ENCODE measurements at regions not wholly inside any gene's neighbourhood (a gene's known extent, or its start where the extent isn't known, plus 50 kb on each side); places are given as distances from the start of the nearest gene placed in this dataset.

DNA sequence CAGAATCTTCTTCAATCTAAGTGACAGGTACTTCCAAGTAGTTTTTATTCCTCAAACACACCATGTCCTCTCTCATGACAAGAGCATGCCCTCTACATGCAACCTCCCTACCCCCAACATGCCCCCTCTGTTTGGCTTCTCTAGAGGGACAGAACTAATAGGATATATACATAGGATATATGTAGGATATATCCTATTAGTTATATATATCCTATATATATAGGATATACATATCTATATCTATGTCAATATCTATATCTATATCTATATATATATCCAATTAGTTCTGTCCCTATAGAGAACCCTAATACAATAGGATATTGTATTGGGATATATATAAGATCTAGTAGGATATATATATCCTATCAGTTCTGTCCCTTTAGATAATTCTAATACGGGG, 701.9 kb upstream of the MIR17HG start:
- H3K27me3 ChIP-seq (ENCODE audit: low read length), result no peaks in the 10 kb centered on the region
- intact Hi-C loops (cut with micrococcal nuclease), result no loop called here
- ATAC-seq, result no peak
- CTCF ChIA-PET, result no interaction called here
- H3K9me2 ChIP-seq (replicated peaks; ENCODE audit: low read length), result no peaks in the 10 kb centered on the region
- TF ChIP-seq EZH2phosphoT487 (IDR thresholded peaks at IDR 0.05; ENCODE audit: borderline replicate concordance, low read length) (no peak), EZH2 (IDR thresholded peaks at IDR 0.05; ENCODE audit: low read length, unreplicated experiment) (no peak)
- TF ChIP-seq, protein P1, sequence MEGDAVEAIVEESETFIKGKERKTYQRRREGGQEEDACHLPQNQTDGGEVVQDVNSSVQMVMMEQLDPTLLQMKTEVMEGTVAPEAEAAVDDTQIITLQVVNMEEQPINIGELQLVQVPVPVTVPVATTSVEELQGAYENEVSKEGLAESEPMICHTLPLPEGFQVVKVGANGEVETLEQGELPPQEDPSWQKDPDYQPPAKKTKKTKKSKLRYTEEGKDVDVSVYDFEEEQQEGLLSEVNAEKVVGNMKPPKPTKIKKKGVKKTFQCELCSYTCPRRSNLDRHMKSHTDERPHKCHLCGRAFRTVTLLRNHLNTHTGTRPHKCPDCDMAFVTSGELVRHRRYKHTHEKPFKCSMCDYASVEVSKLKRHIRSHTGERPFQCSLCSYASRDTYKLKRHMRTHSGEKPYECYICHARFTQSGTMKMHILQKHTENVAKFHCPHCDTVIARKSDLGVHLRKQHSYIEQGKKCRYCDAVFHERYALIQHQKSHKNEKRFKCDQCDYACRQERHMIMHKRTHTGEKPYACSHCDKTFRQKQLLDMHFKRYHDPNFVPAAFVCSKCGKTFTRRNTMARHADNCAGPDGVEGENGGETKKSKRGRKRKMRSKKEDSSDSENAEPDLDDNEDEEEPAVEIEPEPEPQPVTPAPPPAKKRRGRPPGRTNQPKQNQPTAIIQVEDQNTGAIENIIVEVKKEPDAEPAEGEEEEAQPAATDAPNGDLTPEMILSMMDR (conservative IDR thresholded peaks at IDR 0.05; ENCODE audit: low read depth, low read length), result no peak
- H3K9ac ChIP-seq (ENCODE audit: low read length), result no peak overlapping the region
- H3K4me2 ChIP-seq (ENCODE audit: low read length), result no peak overlapping the region
- no peaks in the 10 kb centered on the region for H3K79me2 ChIP-seq (ENCODE audit: low read length)
- no TSS peak for BruUV-seq (replicated peaks)
- H3K9me3 ChIP-seq (ENCODE audit: low read length), result no peaks in the 10 kb centered on the region
- no peaks in the 10 kb centered on the region for H3K36me3 ChIP-seq (ENCODE audit: low read depth, low read length)
- H4K20me1 ChIP-seq (ENCODE audit: low read length), result no peaks in the 10 kb centered on the region
- POLR2A ChIA-PET (ENCODE audit: unreplicated experiment), result no interaction called here
- no peaks in the 10 kb centered on the region for H3K4me1 ChIP-seq (ENCODE audit: insufficient read depth, low read length)
- no peak overlapping the region for H3K4me3 ChIP-seq (ENCODE audit: low read length)
- H3K27ac ChIP-seq (ENCODE audit: low read length), result no peak overlapping the region
- H2AFZ ChIP-seq (ENCODE audit: low read length), result no peak overlapping the region
- DNase-seq, result no peak
- no peaks in the 10 kb centered on the region for H3F3A ChIP-seq (ENCODE audit: low read length, unreplicated experiment)

- no TSS peak for BruUV-seq (replicated peaks)
- CTCF ChIA-PET, result no interaction called here
Measured at GRCh38 chr13:90648497-90648896, 699.0 kb upstream of the MIR17HG start.

GRCh38 chr13:90652036-90652435, 695.5 kb upstream of the MIR17HG start:
- no peak overlapping the region for H3K27ac ChIP-seq (ENCODE audit: low read length)
- no peaks in the 10 kb centered on the region for H3K9me3 ChIP-seq (ENCODE audit: low read length)
- H3K4me2 ChIP-seq (ENCODE audit: low read length), result no peak overlapping the region
- no peak overlapping the region for H2AFZ ChIP-seq (ENCODE audit: low read length)
- H4K20me1 ChIP-seq (ENCODE audit: low read length), result no peaks in the 10 kb centered on the region
- H3K9ac ChIP-seq (ENCODE audit: low read length), result no peak overlapping the region
- no peaks in the 10 kb centered on the region for H3K4me1 ChIP-seq (ENCODE audit: insufficient read depth, low read length)
- POLR2A ChIA-PET (ENCODE audit: unreplicated experiment), result no interaction called here
- no peaks in the 10 kb centered on the region for H3F3A ChIP-seq (ENCODE audit: low read length, unreplicated experiment)
- CTCF ChIA-PET, result no interaction called here
- DNase-seq (no peak), ATAC-seq (no peak)
- intact Hi-C loops (cut with micrococcal nuclease), result no loop called here
- no peaks in the 10 kb centered on the region for H3K36me3 ChIP-seq (ENCODE audit: low read depth, low read length)
- TF ChIP-seq EZH2phosphoT487 (IDR thresholded peaks at IDR 0.05; ENCODE audit: borderline replicate concordance, low read length) (no peak), EZH2 (IDR thresholded peaks at IDR 0.05; ENCODE audit: low read length, unreplicated experiment) (no peak)
- TF ChIP-seq, protein P1 (conservative IDR thresholded peaks at IDR 0.05; ENCODE audit: low read depth, low read length), result no peak
- H3K4me3 ChIP-seq (ENCODE audit: low read length), result no peak overlapping the region
- no TSS peak for BruUV-seq (replicated peaks)
- H3K79me2 ChIP-seq (ENCODE audit: low read length), result no peaks in the 10 kb centered on the region
- no peaks in the 10 kb centered on the region for H3K9me2 ChIP-seq (replicated peaks; ENCODE audit: low read length)
- no peaks in the 10 kb centered on the region for H3K27me3 ChIP-seq (ENCODE audit: low read length)

More at GRCh38 chr13:90648497-90648896, 699.0 kb upstream of the MIR17HG start:
- Histone ChIP-seq H3K27ac (ENCODE audit: low read length) (no peak overlapping the region), H3K9me3 (ENCODE audit: low read length) (no peaks in the 10 kb centered on the region), H3K4me2 (ENCODE audit: low read length) (no peak overlapping the region), H3K79me2 (ENCODE audit: low read length) (no peaks in the 10 kb centered on the region), H4K20me1 (ENCODE audit: low read length) (no peaks in the 10 kb centered on the region), H2AFZ (ENCODE audit: low read length) (no peak overlapping the region), H3K27me3 (ENCODE audit: low read length) (no peaks in the 10 kb centered on the region), H3K36me3 (ENCODE audit: low read depth, low read length) (no peaks in the 10 kb centered on the region), H3K4me3 (ENCODE audit: low read length) (no peak overlapping the region), H3F3A (ENCODE audit: low read length, unreplicated experiment) (no peaks in the 10 kb centered on the region), H3K9me2 (replicated peaks; ENCODE audit: low read length) (no peaks in the 10 kb centered on the region), H3K9ac (ENCODE audit: low read length) (no peak overlapping the region), H3K4me1 (ENCODE audit: insufficient read depth, low read length) (no peaks in the 10 kb centered on the region)
- intact Hi-C loops (cut with micrococcal nuclease), result no loop called here
- no peak for TF ChIP-seq EZH2 (IDR thresholded peaks at IDR 0.05; ENCODE audit: low read length, unreplicated experiment)
- no peak for TF ChIP-seq EZH2phosphoT487 (IDR thresholded peaks at IDR 0.05; ENCODE audit: borderline replicate concordance, low read length)
- TF ChIP-seq, protein P1 (conservative IDR thresholded peaks at IDR 0.05; ENCODE audit: low read depth, low read length), result no peak
- DNase-seq, result no peak
- POLR2A ChIA-PET (ENCODE audit: unreplicated experiment), result no interaction called here
- no peak for ATAC-seq
